Immature natural killer cell (primary cell): ENCODE measurements at regions not wholly inside any gene's neighbourhood (a gene's known extent, or its start where the extent isn't known, plus 50 kb on each side); places are given as distances from the start of the nearest gene placed in this dataset.

Experiments used
- DNase-seq, 3 donors: peaks; one replicate each; pipeline ENCODE4 v3.0.0; 2022; ENCODE audit warnings: mixed read lengths in 1 of 3
- H3K27ac Mint-ChIP-seq, 6 donors: one replicate each; pipeline ENCODE4 v1.8.0; 2020; ENCODE audit warnings: mixed read lengths in 6 of 6, mild to moderate bottlenecking in 5 of 6, inconsistent platforms in 4 of 6, moderate library complexity in 3 of 6
- H3K27me3 Mint-ChIP-seq, 3 donors: one replicate each; pipeline ENCODE4 v1.8.0; 2020 to 2021; ENCODE audit warnings: low read depth in 3 of 3, mild to moderate bottlenecking in 3 of 3, mixed read lengths in 3 of 3, moderate library complexity in 3 of 3, inconsistent platforms in 1 of 3
- H3K36me3 Mint-ChIP-seq, 3 donors: one replicate each; pipeline ENCODE4 v1.8.0; 2020; ENCODE audit warnings: mixed read lengths in 3 of 3, inconsistent platforms in 2 of 3, mild to moderate bottlenecking in 2 of 3
- H3K4me1 Mint-ChIP-seq, 2 donors: one replicate each; pipeline ENCODE4 v1.8.0; 2020; ENCODE audit warnings: inconsistent platforms in 2 of 2, mild to moderate bottlenecking in 2 of 2, mixed read lengths in 2 of 2, moderate library complexity in 1 of 2
- H3K4me3 Mint-ChIP-seq, 5 donors: one replicate each; pipeline ENCODE4 v1.8.0; 2020; ENCODE audit warnings: mild to moderate bottlenecking in 5 of 5, mixed read lengths in 5 of 5, inconsistent platforms in 3 of 5, moderate library complexity in 3 of 5
- H3K9me3 Mint-ChIP-seq, 6 donors: one replicate each; pipeline ENCODE4 v1.8.0; 2020; ENCODE audit warnings: mild to moderate bottlenecking in 6 of 6, mixed read lengths in 6 of 6, inconsistent platforms in 4 of 6, moderate library complexity in 3 of 6

GRCh38 chr5:30121043-30121442 is 1072.4 kb upstream of the CDH6 start:
- H3K36me3 Mint-ChIP-seq = peaks cover 0 to 4% (median 0%) of the 10 kb centered on the region in 3 donors
- H3K4me3 Mint-ChIP-seq = no peak overlapping the region
- H3K27me3 Mint-ChIP-seq = peaks cover 0 to 4% (median 0%) of the 10 kb centered on the region in 3 donors
- no peak for DNase-seq
- no peaks in the 10 kb centered on the region for H3K4me1 Mint-ChIP-seq
- peaks cover 11 to 69% (median 45%) of the 10 kb centered on the region in 6 donors for H3K9me3 Mint-ChIP-seq
- no peak overlapping the region for H3K27ac Mint-ChIP-seq

GRCh38 chr5:30117135-30117534 is 1076.4 kb upstream of the CDH6 start:
- Mint-ChIP-seq H3K4me1 (no peaks in the 10 kb centered on the region), H3K9me3 (peaks cover 5 to 62% (median 31%) of the 10 kb centered on the region in 6 donors), H3K27me3 (peaks cover 0 to 4% (median 0%) of the 10 kb centered on the region in 3 donors), H3K36me3 (peaks cover 0 to 2% (median 0%) of the 10 kb centered on the region in 3 donors), H3K4me3 (no peak overlapping the region), H3K27ac (no peak overlapping the region)
- DNase-seq = no peak

GRCh38 chr5:30113542-30113941 is 1079.9 kb upstream of the CDH6 start:
- Mint-ChIP-seq H3K4me1 (no peaks in the 10 kb centered on the region), H3K4me3 (no peak overlapping the region), H3K9me3 (peaks cover 13 to 56% (median 30%) of the 10 kb centered on the region in 6 donors), H3K27ac (no peak overlapping the region), H3K27me3 (no peaks in the 10 kb centered on the region), H3K36me3 (peaks cover 0 to 5% (median 0%) of the 10 kb centered on the region in 3 donors)
- no peak for DNase-seq

GRCh38 chr5:30112867-30113266 is 1080.6 kb upstream of the CDH6 start:
- no peaks in the 10 kb centered on the region for H3K4me1 Mint-ChIP-seq
- peaks cover 0 to 2% (median 0%) of the 10 kb centered on the region in 3 donors for H3K27me3 Mint-ChIP-seq
- H3K36me3 Mint-ChIP-seq = peaks cover 0 to 5% (median 0%) of the 10 kb centered on the region in 3 donors
- no peak overlapping the region for H3K27ac Mint-ChIP-seq
- H3K9me3 Mint-ChIP-seq = peaks cover 13 to 58% (median 30%) of the 10 kb centered on the region in 6 donors
- DNase-seq = no peak
- no peak overlapping the region for H3K4me3 Mint-ChIP-seq

- Mint-ChIP-seq H3K4me3 (no peak overlapping the region), H3K9me3 (peaks cover 16 to 63% (median 31%) of the 10 kb centered on the region in 6 donors), H3K4me1 (no peaks in the 10 kb centered on the region), H3K27ac (no peak overlapping the region), H3K36me3 (peaks cover 0 to 5% (median 0%) of the 10 kb centered on the region in 3 donors), H3K27me3 (peaks cover 0 to 4% (median 2%) of the 10 kb centered on the region in 3 donors)
- no peak for DNase-seq
Observed at GRCh38 chr5:30108051-30108450, 1085.4 kb upstream of the CDH6 start.

- peaks cover 0 to 4% (median 2%) of the 10 kb centered on the region in 3 donors for H3K27me3 Mint-ChIP-seq
- no peaks in the 10 kb centered on the region for H3K4me1 Mint-ChIP-seq
- H3K36me3 Mint-ChIP-seq = no peaks in the 10 kb centered on the region
- peaks cover 6 to 49% (median 24%) of the 10 kb centered on the region in 6 donors for H3K9me3 Mint-ChIP-seq
- DNase-seq = no peak
- no peak overlapping the region for H3K27ac Mint-ChIP-seq
- no peak overlapping the region for H3K4me3 Mint-ChIP-seq
Observed at GRCh38 chr5:30106596-30106995, 1086.9 kb upstream of the CDH6 start.

GRCh38 chr5:30104872-30105596 is 1088.5 kb upstream of the CDH6 start:
- Mint-ChIP-seq H3K9me3 (peaks cover 6 to 52% (median 30%) of the 10 kb centered on the region in 6 donors), H3K4me3 (no peak overlapping the region), H3K27me3 (peaks cover 0 to 4% (median 3%) of the 10 kb centered on the region in 3 donors), H3K27ac (no peak overlapping the region), H3K4me1 (no peaks in the 10 kb centered on the region), H3K36me3 (no peaks in the 10 kb centered on the region)
- no peak for DNase-seq

- Mint-ChIP-seq H3K4me1 (no peaks in the 10 kb centered on the region), H3K27me3 (peaks cover 0 to 4% (median 3%) of the 10 kb centered on the region in 3 donors), H3K9me3 (peaks cover 6 to 49% (median 32%) of the 10 kb centered on the region in 6 donors), H3K27ac (no peak overlapping the region), H3K36me3 (no peaks in the 10 kb centered on the region), H3K4me3 (no peak overlapping the region)
- no peak for DNase-seq
Observed at GRCh38 chr5:30103452-30104202, 1089.9 kb upstream of the CDH6 start.

- H3K9me3 Mint-ChIP-seq = peaks cover 7 to 50% (median 30%) of the 10 kb centered on the region in 6 donors
- peaks cover 0 to 4% (median 2%) of the 10 kb centered on the region in 3 donors for H3K27me3 Mint-ChIP-seq
- H3K27ac Mint-ChIP-seq = no peak overlapping the region
- H3K4me1 Mint-ChIP-seq = no peaks in the 10 kb centered on the region
- DNase-seq = no peak
- H3K36me3 Mint-ChIP-seq = no peaks in the 10 kb centered on the region
- H3K4me3 Mint-ChIP-seq = no peak overlapping the region
Observed at GRCh38 chr5:30103052-30103451, 1090.4 kb upstream of the CDH6 start.

- no peak for DNase-seq
- Mint-ChIP-seq H3K4me3 (no peak overlapping the region), H3K27me3 (peaks cover 0 to 4% (median 2%) of the 10 kb centered on the region in 3 donors), H3K9me3 (peaks cover 7 to 46% (median 27%) of the 10 kb centered on the region in 6 donors), H3K4me1 (no peaks in the 10 kb centered on the region), H3K36me3 (no peaks in the 10 kb centered on the region), H3K27ac (no peak overlapping the region)
Observed at GRCh38 chr5:30102185-30102584, 1091.3 kb upstream of the CDH6 start.

GRCh38 chr5:30100929-30101328 is 1092.6 kb upstream of the CDH6 start:
- no peak for DNase-seq
- Mint-ChIP-seq H3K9me3 (peaks cover 5 to 44% (median 25%) of the 10 kb centered on the region in 6 donors), H3K4me1 (no peaks in the 10 kb centered on the region), H3K4me3 (no peak overlapping the region), H3K36me3 (no peaks in the 10 kb centered on the region), H3K27me3 (peaks cover 0 to 4% (median 2%) of the 10 kb centered on the region in 3 donors), H3K27ac (no peak overlapping the region)

GRCh38 chr5:30100148-30100713 is 1093.3 kb upstream of the CDH6 start:
- Mint-ChIP-seq H3K4me1 (no peaks in the 10 kb centered on the region), H3K9me3 (peaks cover 5 to 44% (median 25%) of the 10 kb centered on the region in 6 donors), H3K27me3 (peaks cover 0 to 4% (median 2%) of the 10 kb centered on the region in 3 donors), H3K36me3 (peaks cover 0 to 2% (median 0%) of the 10 kb centered on the region in 3 donors), H3K27ac (no peak overlapping the region), H3K4me3 (no peak overlapping the region)
- DNase-seq = no peak

GRCh38 chr5:30099634-30100033 is 1093.9 kb upstream of the CDH6 start:
- no peak overlapping the region for H3K4me3 Mint-ChIP-seq
- no peak for DNase-seq
- H3K4me1 Mint-ChIP-seq = no peaks in the 10 kb centered on the region
- peaks cover 5 to 42% (median 26%) of the 10 kb centered on the region in 6 donors for H3K9me3 Mint-ChIP-seq
- peaks cover 0 to 2% (median 0%) of the 10 kb centered on the region in 3 donors for H3K36me3 Mint-ChIP-seq
- H3K27ac Mint-ChIP-seq = no peak overlapping the region
- peaks cover 0 to 4% (median 2%) of the 10 kb centered on the region in 3 donors for H3K27me3 Mint-ChIP-seq

GRCh38 chr5:30098940-30099339 is 1094.5 kb upstream of the CDH6 start:
- no peak overlapping the region for H3K4me3 Mint-ChIP-seq
- no peak overlapping the region for H3K27ac Mint-ChIP-seq
- no peak for DNase-seq
- H3K9me3 Mint-ChIP-seq = peaks cover 5 to 42% (median 28%) of the 10 kb centered on the region in 6 donors
- H3K36me3 Mint-ChIP-seq = peaks cover 0 to 2% (median 0%) of the 10 kb centered on the region in 3 donors
- peaks cover 0 to 4% (median 2%) of the 10 kb centered on the region in 3 donors for H3K27me3 Mint-ChIP-seq
- H3K4me1 Mint-ChIP-seq = no peaks in the 10 kb centered on the region
